ENCODE measurements at regions not wholly inside any gene's neighbourhood (a gene's known extent, or its start where the extent isn't known, plus 50 kb on each side); places are given as distances from the start of the nearest gene placed in this dataset.

- TF ChIP-seq CTCF (IDR thresholded peaks at IDR 0.05) (no peak), GATA2 (CRISPR knock-in tag; IDR thresholded peaks at IDR 0.05) (no peak)
These were observed 502.4 kb downstream of the NLGN4X start for GRCh38 chrX:5726224-5726623.

Measured in SK-N-SH (cell line).